GM18498 (cell line): ENCODE measurements at regions not wholly inside any gene's neighbourhood (a gene's known extent, or its start where the extent isn't known, plus 50 kb on each side); places are given as distances from the start of the nearest gene placed in this dataset.

Source experiments
- ATAC-seq: cut with Tn5 transposase; IDR thresholded peaks from one replicate; pipeline ENCODE4 v1.9.1; 2021; ENCODE audit warnings: mild to moderate bottlenecking, moderate library complexity; ENCODE audit not compliant: unreplicated experiment

DNA sequence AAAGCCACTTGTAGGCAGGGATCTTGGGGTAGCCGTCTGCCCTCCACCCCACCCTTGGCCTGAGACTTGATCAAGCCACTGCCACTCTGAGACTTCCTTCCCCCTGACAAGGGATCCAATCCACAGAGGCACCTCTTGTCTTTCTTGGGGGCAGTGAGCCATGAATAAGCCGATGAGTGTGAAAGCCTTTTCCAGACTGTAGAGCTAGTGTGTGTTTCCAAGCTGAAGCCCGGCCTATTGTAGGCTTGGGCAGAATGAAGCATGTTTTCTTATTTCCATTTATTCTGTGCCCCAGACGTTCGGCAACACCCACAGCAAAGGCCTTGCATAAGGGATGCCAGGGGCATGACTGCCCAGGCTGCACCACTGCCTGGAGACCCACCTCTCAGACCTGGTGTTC, 991.6 kb downstream of the BCL11B start:
- ATAC-seq: no peak

- ATAC-seq: no peak
These were observed 983.2 kb downstream of the BCL11B start for GRCh38 chr14:98288825-98289224.

GRCh38 chr14:98290596-98290995, 981.4 kb downstream of the BCL11B start:
- ATAC-seq: no peak

DNA sequence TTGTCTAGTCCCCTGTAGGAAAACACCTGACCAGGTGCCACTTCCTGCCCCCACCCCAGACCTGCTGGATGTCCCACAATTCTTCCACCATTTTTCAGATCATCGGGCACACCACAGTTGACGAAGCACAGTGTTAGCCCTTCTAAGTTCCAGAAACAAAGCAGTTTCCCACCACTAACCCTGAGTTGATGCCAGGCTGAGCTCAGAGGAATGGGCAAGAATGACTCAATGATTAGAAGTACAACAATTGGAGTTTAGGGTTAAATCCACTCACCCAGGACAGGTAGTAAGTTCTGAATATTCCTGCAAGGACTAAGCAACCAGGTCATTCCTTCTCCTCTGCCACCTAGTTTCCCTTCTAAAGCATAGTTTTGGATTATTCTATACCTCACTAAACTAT, 979.8 kb downstream of the BCL11B start:
- no peak for ATAC-seq

DNA sequence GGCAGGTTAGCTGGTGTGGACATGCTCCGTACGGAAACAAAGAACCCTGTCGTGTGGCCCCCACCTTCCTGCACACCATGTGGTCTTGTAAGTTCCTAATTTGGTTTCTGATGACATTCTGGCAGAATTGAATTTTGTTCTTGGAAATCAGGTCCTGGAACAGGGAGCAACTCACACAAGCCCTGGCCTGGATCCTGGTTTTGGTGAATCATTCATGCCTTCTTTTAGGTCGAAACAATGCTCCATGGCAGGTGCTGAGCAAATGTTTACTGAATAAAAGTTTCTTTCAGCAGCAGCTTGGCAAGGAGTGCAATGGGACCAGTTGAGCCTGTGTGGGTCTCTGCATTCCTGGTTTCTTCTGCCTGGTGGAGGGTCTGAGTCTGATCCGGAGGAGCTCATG, 978.4 kb downstream of the BCL11B start:
- ATAC-seq: no peak

- no peak for ATAC-seq
These were observed 975.1 kb downstream of the BCL11B start for GRCh38 chr14:98296895-98297294.

DNA sequence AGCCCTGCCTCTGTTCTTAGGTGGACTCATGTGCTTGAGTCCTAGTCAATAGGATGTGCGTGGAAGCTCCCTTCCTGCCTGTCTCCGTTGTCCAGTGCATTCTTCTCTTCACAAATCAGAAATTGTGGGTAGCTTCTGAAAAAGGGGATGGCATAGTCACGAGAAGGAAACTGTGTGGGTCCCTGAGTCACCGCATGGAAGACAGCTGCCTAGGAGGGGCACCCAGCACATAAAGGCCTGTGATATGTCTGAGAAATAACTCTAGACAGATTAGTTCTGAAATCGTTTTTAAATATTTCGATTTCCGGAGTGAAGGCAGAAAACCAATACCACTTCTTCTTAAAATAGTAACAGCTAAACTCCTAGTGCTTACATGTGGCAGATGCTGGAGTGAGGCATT, 974.4 kb downstream of the BCL11B start:
- no peak for ATAC-seq

DNA sequence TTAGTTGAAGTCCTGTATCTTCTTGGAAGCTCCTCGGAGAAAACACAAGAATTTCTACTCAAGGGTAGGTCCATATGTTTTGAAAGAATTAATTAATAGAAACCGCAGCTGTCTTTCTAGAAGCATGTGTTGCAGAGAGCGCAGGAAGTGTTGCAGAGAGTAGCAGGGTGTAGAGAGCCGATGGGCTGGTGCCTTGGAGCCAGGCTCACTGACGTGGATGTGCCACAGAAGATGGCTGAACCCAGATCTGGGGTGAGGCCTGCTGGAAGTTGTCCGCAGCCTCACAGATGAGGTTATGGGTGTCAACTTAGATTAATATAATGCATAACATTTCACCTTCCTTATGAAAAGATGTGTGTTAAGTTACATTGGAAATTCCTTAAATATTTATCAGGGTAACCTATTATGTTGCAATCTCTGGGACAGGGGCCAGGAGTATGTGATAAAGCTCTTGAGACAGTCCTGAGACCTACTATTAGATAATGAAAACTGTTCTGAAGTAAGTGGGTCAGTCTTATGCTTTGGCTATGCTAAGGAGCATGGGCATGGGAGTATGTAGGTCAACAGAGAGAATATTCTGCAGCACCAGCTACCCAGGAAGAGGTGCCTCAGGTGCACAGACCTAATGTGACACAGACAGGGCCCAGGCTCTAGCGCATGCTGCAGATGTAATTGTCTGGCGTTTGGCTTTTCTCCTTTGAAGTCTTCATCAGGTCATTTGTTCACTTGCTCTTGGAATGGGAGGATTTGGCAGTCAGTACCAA, 973.3 kb downstream of the BCL11B start:
- no peak for ATAC-seq

- ATAC-seq: no peak
These were observed 970.3 kb downstream of the BCL11B start for GRCh38 chr14:98301681-98302080.

- no peak for ATAC-seq
These were observed 967.4 kb downstream of the BCL11B start for GRCh38 chr14:98304574-98304973.

DNA sequence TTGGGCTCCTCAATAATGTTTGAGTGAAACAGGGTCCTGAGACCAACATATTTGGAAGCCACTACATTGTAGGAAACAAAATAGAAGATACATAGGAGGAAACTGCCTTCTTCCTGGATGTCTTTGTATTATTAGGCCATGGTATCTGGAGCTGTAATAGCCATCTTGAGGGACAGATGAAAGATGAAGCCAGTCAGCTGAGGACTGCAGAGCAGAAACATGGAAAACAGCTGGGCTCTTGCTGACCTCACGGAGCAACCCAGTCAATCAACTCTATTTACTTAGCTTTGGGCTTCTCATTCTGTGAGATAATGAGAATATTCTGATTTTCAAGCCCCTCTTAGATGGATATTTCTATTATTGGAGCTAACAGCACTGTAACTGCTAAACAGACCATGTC, 962.4 kb downstream of the BCL11B start:
- no peak for ATAC-seq

DNA sequence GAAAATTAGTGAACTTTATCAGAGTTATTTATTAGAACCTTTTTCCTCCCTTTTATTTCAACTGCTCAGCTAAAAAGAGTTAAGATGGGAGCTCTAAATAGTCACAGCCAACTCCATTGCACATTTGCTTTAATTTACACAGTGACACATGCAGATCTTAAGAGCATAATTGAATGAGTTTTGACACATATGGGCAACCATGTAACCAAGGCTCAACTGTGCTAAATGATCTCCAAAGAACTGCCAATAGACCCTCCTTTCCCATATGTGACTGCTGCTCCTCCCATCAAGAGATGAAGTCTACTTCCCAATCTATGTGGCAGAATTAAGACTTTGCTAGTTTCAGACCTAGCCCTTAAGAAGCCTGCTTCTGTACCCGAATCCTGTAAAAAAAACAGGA, 960.0 kb downstream of the BCL11B start:
- no peak for ATAC-seq

DNA sequence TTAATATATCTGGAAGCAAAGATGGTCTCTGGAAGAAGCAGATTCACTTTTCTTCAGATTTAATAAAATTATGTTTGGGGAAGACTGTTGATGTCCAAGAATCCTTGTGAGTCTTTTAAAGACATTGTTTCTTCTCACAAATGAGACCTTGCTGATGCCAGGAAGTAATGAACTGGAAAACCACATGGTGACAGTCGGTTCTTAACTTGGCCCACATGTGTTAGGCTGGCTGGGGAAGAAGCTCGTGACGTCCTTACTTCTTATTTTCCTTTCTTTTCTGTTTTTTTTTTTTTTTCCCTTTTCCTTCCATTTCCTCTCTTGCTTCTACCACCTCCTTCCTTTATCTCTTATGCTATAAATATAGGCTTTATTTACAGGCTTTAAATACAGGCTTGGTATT, 950.2 kb downstream of the BCL11B start:
- ATAC-seq: no peak

DNA sequence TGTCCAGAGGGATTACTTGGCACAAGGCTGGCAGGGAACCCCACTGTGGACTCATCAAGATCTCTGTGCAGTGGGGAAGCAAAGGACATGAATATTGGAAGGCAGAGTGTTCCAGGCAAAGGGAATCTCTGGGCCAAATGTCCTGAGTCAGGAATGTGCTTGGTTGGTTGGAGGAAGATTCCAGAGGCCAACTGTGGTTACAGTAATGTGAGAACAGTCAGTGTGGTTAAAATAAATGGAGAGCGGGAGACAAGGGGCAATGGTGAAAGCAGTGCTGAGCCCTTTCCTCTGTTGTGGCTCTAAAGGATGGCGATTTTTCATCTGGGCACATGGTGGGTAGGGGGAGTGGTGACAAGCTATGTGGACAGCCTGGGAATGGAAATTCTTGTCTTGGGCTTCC, 948.2 kb downstream of the BCL11B start:
- no peak for ATAC-seq

GRCh38 chr14:98325761-98326160, 946.2 kb downstream of the BCL11B start:
- ATAC-seq: no peak

- no peak for ATAC-seq
These were observed 943.5 kb downstream of the BCL11B start for GRCh38 chr14:98328496-98328895.

- ATAC-seq: no peak
These were observed 937.8 kb downstream of the BCL11B start for GRCh38 chr14:98334186-98334585.

GRCh38 chr14:98341211-98341610, 930.8 kb downstream of the BCL11B start:
- ATAC-seq: no peak

- no peak for ATAC-seq
These were observed 926.8 kb downstream of the BCL11B start for GRCh38 chr14:98345161-98345560.

DNA sequence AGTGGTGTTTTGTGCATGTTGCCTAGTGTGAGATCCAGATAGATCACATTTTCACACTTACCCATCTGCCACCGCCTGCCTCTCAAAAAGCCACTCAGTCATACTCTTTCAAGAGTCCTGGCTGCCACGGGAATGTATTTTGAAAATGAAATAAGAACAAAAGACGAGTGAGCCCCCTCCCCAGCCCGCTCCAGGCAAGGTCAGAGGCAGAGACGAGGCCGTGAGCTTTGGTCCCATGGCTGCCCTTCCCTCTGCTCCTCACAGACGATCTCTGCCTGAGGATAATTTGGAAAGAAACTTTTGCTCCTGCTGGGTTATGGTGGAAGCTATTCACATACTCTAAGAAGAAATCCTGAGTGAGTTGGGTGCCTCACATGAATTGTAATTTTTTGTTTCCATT, 924.3 kb downstream of the BCL11B start:
- no peak for ATAC-seq

- no peak for ATAC-seq
These were observed 923.5 kb downstream of the BCL11B start for GRCh38 chr14:98348505-98348904.

- ATAC-seq: no peak
These were observed 921.8 kb downstream of the BCL11B start for GRCh38 chr14:98350213-98350612.

GRCh38 chr14:98364961-98365360, 907.0 kb downstream of the BCL11B start:
- no peak for ATAC-seq
